Heart left ventricle (tissue), 13 donors: ENCODE measurements at regions not wholly inside any gene's neighbourhood (a gene's known extent, or its start where the extent isn't known, plus 50 kb on each side); places are given as distances from the start of the nearest gene placed in this dataset.

ENCODE experiments used
- POLR2A ChIP-seq, 2 donors: fragments of 450-650 bp; IDR thresholded peaks; one replicate each; pipeline ENCODE4 v1.6.1; 2017; ENCODE audit warnings: antibody characterized with exemption in 2 of 2, mild to moderate bottlenecking in 2 of 2, moderate library complexity in 2 of 2
- TF ChIP-seq, protein P1 (sequence below), 12 donors: fragments of 200-600 bp; sonication (generic) in 4 of 12; IDR thresholded peaks; one replicate each; pipeline versions ENCODE4 v1.5.0 to v1.8.0; 2018 to 2022; ENCODE audit warnings: antibody characterized with exemption in 12 of 12, mild to moderate bottlenecking in 5 of 12
- donor health status: ischemic (EF 13 %, LVEDD 7.1; RV severe dilation, severe dysfunction).
- donor health status: DM: no; HTN: yes; CAD: no.
- donor health status: DM: no; HTN: no; CAD: no.
- donor health status: ischemic (EF 25% LVEDD 6.9; RV normal size, moderate dysfunction).
- donor health status: ischemic (EF 25% LVEDD 5.7; RV mildly dilated, moderate dysfunction).
- donor health status: ischemic (EF 35%, LVEDD 5.7; RV mildly dilated, moderate dysfunction).
- donor health status: nonischemic (EF 11% LVEDD 7.7; RV severe dilation, severe dysfunction).
- donor health status: DM: yes; HTN: yes; CAD: no.
- donor health status: PGD.
- donor health status: ischemic (EF 29% LVEDD 5.4; RV normal size, mild dysfunction).
- donor health status: nonischemic (EF 23%, LVEDD 6.1; RV moderate dilation, normal function).

DNA sequence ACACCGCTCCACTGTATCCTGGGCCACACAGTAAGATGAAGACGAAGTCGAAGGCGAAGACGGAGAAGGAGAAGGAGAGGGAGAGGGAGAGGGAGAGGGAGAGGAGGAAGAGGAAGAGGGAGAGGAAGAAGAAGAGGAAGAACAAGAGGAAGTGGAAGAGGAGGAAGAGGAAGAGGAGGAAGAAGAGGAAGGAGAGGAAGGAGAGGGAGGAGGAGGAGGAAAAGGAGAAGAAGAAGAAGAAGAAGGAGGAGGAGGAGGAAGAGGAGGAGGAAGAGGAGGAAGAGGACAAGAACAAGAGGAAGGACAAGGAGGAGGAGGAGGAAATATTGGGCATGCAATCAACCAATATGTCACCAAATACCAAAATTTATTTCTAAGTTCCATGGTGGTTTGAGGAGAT, 149.5 kb upstream of the ERCC4 start:
- TF ChIP-seq, protein P1, sequence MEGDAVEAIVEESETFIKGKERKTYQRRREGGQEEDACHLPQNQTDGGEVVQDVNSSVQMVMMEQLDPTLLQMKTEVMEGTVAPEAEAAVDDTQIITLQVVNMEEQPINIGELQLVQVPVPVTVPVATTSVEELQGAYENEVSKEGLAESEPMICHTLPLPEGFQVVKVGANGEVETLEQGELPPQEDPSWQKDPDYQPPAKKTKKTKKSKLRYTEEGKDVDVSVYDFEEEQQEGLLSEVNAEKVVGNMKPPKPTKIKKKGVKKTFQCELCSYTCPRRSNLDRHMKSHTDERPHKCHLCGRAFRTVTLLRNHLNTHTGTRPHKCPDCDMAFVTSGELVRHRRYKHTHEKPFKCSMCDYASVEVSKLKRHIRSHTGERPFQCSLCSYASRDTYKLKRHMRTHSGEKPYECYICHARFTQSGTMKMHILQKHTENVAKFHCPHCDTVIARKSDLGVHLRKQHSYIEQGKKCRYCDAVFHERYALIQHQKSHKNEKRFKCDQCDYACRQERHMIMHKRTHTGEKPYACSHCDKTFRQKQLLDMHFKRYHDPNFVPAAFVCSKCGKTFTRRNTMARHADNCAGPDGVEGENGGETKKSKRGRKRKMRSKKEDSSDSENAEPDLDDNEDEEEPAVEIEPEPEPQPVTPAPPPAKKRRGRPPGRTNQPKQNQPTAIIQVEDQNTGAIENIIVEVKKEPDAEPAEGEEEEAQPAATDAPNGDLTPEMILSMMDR (IDR thresholded peaks at IDR 0.05) = no peak
- TF ChIP-seq POLR2A (IDR thresholded peaks at IDR 0.05) = no peak
